IPS-NIHi7 (cell line): ENCODE measurements at regions not wholly inside any gene's neighbourhood (a gene's known extent, or its start where the extent isn't known, plus 50 kb on each side); places are given as distances from the start of the nearest gene placed in this dataset.

Experiments
- DNase-seq: peaks from one replicate; pipeline ENCODE4 v3.0.0; 2012; ENCODE audit warnings: mixed read lengths; ENCODE audit errors: extremely low spot score

DNA sequence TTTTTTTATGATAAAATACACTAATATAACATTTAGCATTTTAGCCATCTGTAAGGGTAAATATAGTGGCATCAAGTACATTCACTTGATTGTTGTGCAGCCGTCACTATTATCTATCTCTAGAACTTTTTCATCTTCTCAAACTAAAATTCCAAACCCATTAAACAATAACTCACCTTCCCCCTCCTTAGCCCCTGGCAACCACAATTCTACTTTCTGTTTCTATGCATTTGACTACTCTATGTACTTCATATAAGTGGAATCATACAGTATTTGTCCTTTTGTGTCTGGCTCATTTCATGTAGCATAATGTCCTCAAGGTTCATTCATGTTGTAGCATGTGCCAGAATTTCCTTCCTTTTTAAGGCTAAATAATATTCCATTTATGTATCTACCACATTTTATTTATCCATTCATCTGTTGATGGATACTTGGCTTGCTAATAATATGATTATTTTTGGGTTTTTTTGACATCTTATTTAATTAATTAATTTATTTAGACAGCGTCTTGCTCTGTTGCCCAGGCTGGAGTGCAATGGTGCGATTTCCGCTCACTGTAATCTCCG, 69.6 kb upstream of the MACF1 start:
- no peak for DNase-seq

DNA sequence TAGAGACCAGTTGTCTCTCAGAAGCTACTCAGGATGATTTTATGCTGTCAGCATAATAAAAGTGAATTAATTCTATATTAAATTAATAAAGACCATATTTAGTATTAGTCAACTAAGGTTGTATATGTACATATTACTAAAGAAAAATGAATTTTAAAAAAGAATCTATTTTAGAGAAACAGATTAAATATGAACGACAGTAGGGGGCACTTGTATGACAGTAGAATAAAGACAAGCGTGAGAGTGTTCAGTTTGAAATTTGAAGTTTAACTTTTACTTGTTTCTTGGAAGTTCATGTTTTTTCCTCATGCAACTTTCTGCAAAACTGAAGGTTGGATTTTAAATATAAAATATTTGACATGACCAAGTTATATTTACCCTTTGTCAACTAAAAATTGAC, 67.9 kb upstream of the MACF1 start:
- no peak for DNase-seq

DNA sequence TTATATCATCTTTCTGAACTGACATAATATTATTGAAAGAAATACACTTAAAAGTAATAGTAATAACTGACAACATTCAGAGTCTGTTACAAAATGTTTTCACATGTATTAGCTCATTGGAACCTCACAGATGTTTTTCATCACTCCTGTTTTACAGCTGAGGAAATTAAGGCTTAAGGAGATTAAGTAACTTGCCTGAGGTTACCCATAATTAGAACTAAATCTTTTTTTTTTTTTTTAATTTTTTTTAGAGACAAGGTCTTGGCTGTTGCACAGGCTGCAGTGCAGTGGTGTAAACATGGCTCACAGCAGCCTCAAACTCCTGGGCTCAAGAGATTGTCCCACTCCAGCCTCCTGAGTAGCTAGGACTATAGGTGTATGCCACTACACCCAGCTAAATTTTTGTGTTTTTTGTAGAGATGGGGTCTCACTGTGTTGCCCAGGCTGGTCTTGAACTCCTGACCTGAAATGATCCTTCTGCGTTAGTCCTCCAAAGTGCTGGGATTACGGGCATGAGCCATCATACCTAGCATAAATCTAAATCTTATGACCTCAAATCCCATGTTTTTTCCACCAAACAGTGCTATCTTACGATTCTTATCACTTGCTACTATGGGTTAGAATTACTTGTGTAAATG, 64.7 kb upstream of the MACF1 start:
- no peak for DNase-seq

DNA sequence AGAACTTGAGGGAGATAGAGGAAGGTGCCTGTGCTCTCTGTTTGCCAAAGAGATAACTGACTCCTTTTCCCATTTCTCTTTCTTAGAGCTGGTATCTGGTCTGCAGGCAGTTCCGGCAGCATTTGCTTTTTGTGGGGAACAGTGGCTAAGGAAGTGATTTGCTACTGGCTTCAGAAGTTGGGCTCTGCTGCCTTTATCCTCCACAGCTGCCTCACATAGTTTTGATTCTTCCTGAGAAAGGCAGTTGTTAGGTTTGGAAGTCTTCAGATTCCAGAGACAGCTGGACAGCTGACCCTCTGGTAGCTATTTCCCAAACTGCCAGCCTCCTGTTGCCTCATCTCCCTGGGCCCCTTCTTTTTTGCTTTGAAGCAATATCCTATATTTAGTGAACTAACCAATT, 62.6 kb upstream of the MACF1 start:
- peak; percentile 54 for DNase-seq

DNA sequence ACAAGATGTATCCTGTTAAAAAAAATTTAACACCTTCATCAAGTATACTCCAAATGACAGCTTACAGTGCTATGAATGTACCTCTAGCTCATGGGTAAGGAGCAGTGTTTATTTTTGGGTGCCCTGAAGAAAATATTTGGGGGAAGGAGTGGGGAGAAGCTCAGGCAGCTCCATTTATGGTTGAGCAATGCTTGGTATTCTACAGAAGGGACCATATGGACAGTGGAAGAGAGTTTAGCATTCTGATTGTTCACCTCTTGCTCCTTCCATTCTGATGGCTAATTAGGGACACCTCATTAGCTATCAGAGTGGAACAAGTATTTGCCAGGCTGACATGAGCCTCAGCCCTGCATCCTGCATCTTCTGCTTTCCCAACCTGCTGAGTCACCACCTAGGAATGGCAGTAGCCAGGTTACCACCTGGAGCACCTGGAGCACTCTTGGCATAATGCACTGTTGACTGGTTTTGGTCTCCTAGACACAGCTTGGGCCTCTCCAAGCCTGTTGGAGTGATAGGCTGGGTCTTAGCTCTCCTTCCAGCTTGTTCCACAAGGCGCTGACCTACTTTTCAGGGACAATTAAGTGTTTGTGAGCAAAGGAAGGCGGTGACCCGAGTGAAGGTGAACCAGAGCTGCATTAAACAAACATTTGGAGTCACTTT, 62.0 kb upstream of the MACF1 start:
- peak; percentile 38 for DNase-seq

DNA sequence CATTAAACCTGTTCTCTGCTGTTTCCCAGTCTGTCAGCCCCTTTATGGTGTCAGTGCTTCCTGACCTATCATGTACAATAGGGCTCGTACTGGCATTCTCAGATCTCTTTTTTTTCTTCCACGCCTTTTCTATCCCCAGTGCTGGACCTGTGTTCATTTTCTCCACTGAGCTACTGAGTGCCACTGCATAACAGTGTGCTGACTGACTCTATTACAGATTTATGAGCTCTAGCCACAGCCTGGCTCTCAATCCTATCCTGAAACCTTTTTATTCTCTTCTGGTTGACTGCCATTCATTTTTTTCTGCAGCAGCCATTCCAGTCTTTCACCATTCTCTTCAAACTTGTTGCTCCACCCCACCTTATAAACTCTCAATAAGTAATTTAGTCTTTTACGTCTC, 59.6 kb upstream of the MACF1 start:
- DNase-seq, result no peak

DNA sequence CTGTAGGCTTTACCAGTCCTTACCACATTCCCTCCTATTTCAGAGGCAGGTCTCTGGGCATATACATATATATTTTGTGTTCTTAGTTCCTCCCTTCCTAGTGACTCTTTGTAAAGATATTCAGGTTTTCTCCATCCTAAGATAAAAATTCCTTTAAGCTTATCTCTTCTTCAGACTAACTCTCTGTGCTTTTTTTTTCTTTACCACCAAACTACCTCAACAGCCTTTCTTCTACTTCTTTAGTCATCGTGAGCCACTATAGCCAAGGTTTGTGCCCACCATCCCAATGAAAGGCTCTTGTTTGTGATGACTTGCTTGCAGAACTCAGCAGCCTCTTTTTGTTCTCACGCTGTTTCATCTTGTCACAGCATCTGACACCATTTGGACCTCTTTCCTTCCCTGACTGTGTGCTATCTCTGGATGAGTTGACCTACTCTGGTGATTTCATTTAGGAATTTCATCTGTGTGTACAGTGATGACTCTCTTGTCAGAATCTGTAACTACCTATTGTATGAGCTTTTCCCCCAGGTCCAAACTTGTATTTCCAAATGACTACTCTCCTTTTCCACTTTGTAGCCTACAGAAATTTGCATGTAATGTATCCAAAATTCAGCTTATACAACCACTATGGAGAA, 59.0 kb upstream of the MACF1 start:
- DNase-seq, result no peak

DNA sequence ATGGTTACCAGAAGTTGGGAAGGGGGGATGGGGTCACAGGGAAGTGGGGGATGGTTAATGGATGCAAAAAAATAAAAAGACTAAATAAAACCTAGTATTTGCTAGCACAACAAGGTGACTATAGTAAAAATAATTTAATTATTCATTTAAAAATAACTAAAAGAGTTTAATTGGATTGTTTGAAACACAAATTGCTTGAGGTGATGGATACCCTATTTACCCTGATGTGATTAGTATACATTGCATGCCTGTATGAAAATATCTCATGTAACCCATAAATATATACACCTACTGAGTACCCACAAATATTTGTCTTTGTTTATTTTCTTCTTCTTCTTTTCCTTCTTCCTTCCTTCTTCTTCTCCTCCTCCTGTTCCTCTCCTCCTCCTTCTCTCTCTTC, 57.8 kb upstream of the MACF1 start:
- DNase-seq, result no peak

DNA sequence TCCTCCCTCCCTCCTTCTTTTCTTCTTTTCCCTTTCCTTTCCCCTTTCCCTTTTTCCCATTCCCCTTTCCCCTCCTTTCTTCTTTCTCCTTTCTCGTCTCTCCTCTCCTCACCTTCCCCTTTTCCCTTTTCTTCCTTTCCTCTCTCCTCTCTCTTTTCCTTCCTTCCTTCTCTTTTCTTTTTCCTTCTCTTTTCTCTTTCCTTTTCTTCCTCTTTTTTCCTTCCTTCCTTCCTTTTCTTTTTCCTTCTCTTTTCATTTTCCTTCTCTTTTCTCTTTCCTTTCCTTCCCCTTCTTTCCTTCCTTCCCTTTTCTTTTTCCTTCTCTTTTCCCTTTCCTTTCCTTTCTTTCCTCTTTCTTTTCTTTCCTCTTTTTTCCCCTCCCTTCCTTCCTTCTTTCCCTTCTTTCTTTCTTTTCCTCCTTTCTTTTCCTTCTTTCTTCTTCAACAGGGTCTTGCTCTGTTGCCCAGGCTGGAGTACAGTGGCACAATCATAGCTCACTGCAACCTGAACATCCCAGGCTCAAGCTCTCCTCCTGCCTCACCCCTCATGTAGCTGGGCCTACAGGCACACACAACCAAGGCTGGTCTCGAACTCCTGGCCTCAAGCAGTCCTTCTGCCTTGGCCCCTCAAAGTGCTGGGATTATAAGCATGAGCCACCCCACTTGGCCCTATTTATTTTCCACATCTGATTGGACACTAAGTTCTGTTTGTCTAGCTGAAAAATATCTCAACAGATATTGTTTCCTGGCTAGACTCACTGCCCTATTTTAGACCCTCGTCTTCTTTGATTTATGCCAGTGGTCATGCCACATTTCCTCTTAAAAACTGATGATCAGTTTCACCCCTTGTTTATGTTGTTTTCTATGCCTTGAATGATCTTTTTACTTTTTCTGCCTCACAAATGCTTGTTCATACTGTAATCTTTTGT, 57.1 kb upstream of the MACF1 start:
- DNase-seq, result no peak

DNA sequence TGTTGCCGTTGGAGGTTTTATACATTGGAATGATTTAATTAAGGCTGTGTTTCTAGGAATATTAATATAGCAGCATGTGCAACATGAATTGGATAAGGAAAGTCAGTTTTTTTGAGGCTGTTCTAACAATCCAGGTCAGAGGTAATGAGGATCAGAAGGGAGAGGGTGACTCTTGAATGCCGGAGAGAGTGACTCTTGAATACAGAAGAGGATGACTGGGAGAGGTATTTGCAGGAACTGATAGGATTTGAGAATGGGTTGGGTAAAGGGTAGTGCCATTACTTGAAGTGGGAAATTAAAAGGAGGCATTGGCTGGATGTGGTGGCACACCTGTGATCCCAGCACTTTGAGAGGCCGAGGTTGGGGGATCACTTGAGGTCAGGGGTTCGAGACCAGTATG, 55.6 kb upstream of the MACF1 start:
- no peak for DNase-seq

DNA sequence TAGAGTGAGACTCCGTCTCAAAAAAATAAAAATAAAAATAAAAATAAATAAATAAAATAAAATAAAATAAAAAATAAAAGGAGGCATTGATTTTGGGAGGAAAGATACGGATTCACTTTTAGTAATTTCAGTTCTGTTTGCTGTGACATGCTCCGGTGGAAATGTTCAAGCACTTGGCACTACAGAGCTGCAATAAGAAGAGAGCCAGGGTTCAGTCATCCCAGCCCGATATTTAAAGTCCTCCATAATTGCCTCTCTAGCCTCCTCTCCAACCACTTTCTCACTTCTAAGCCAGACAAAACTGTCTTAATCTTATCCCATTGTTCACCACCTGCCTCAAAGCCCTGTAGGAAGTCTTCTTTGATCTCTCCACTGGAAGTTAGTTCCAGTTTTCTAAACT, 55.0 kb upstream of the MACF1 start:
- DNase-seq, result no peak

DNA sequence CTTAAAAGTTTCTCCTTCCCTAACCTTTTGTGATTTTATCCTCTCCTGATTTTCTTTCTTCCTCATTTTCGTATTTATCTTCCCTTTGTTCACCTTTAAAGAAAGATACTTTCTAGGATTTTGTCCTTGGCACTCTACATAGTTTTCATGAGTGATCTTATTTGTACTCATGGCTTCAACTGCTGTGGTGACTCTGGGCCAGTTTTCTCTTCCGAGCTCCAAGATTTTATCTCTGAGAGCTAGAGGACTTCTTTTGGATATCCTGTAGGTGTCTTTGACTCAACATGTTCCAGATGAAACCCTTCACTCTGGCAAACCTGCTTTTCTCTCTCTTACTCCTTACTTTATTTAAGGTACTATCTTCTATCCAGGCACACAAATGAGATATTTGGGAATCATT, 53.7 kb upstream of the MACF1 start:
- DNase-seq, result no peak

DNA sequence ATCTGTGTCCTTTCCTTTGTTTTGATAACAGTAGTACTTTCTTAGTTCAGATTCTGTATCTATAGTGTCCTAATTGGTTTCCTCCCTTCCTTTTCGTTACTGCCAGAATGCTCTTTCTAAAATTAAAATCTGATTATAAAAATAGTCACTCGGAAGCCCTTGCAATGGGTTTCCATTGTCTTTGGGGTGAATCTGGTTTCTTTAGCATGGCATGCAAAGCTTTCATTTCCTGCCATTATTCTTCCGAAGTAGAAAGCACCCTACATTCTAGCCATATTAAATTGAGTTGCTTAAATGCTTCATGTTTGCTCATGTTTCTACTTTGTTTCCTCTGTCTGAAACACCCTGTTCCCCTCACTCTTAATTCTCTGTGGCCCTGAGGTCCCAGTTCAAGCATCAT, 53.2 kb upstream of the MACF1 start:
- no peak for DNase-seq

DNA sequence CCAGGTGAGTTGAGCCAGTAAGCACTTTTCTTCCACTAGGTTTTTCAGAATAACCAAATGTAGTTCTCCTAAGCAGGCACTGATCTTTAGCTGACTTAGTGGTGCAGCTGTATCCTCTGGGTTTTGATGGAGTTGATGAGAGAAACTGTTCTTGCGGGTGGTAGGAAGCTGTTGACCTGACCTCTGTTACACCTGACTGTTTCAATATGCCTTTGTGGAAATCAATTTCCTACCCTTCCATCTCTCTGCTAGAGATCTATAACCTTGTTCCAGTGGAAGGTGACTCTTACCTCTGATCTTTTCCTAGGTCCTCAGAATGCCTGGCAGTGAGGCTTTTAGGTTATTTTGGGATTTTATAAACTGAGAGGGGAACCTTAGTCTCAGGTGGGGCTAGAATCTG, 51.6 kb upstream of the MACF1 start:
- no peak for DNase-seq

DNA sequence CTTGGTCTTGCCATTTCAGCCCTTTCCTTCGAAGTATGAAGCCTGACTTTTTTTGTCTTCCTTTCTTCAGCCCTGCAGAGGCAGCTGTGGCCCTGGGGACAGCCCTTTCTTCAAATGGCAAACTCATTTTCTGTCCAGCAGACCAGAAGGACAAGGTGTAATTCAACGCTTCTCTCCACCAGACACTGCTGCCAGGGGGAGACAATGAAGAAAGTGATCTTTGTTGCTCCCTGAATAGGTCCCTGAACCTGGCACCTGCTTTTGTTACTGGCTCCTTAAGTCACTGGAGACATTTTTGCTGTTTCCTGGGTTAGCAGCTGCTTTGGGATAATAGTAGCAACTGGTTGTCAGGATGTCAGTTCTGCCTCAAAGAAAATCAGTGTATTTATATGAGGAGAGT, 50.8 kb upstream of the MACF1 start:
- DNase-seq, result no peak

DNA sequence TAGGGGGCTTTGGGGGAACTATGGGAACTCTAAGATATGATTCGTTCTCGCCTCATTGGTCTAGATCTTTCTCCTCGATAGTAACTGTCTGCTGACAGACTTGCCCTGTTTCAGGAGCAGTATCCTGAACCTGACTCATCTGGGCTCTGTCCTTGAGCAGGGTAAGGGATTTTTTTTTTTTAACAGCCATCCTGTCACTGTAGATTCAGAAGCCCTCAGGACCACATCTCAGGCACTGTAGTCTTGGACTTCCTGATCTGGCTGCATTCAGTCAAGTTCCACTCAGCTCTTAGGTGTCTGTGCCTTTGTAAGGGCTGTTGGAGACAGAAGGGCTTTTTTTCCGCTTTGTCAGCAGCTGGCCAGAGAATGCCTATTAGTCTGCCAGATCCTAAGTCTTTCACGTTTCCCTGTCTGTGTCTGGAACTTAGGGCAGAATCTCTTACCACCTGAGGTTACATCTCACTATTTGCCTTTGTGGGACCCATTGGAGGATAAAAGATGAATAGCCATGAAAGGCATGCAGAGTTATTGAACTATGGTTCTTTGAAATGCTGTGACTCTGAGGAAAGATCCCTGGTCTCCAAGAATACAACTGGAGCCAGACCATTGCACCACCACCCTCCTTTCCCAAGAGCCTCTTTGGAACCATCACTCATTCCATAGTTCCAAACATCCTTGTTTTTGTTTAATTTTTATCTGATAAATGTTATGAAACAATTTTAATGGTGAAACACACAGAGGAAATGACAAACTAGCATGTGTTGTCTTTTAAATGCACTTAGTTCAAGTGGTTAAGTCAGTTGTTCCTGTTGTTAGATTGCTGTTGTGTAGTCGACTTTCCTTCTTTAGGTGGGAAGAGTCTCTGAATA, 49.7 kb upstream of the MACF1 start:
- no peak for DNase-seq
